H9 (cell line): ENCODE measurements at regions not wholly inside any gene's neighbourhood (a gene's known extent, or its start where the extent isn't known, plus 50 kb on each side); places are given as distances from the start of the nearest gene placed in this dataset.

ENCODE experiments used
- DNase-seq: peaks from one replicate; pipeline ENCODE4 v3.0.0-alpha.2; 2017
- H2AFZ ChIP-seq: one replicate; pipeline ENCODE4 v1.6.1; 2013; ENCODE audit warnings: mild to moderate bottlenecking, low read length, control low read depth, moderate library complexity
- H2AK5ac ChIP-seq: 2 replicates; pipeline ENCODE4 v1.6.1; 2013; ENCODE audit warnings: low read length, control low read depth, mixed read lengths; ENCODE audit not compliant: insufficient read length
- H2BK120ac ChIP-seq: one replicate; pipeline ENCODE4 v1.6.1; 2013; ENCODE audit warnings: low read depth, mild to moderate bottlenecking, low read length, control low read depth, inconsistent platforms; ENCODE audit not compliant: poor library complexity, severe bottlenecking
- H2BK12ac ChIP-seq: 2 replicates; pipeline ENCODE4 v1.6.1; 2013; ENCODE audit warnings: low read length, control low read depth, mixed read lengths, low read depth; ENCODE audit not compliant: insufficient read length
- H2BK15ac ChIP-seq: 2 replicates; pipeline ENCODE4 v1.6.1; 2013; ENCODE audit warnings: low read depth, low read length, control low read depth
- H2BK20ac ChIP-seq: one replicate; pipeline ENCODE4 v1.6.1; 2013; ENCODE audit warnings: low read depth, mild to moderate bottlenecking, low read length, control low read depth, inconsistent platforms; ENCODE audit not compliant: poor library complexity, severe bottlenecking
- H2BK5ac ChIP-seq: 2 replicates; pipeline ENCODE4 v1.6.1; 2013; ENCODE audit warnings: low read length, control low read depth, mixed read lengths; ENCODE audit not compliant: insufficient read length
- H3K14ac ChIP-seq: 2 replicates; pipeline ENCODE4 v1.6.1; 2013; ENCODE audit warnings: low read length, control low read depth; ENCODE audit not compliant: insufficient read depth
- H3K18ac ChIP-seq: 2 replicates; pipeline ENCODE4 v1.6.1; 2013; ENCODE audit warnings: low read depth, mild to moderate bottlenecking, mixed read lengths, low read length, control low read depth; ENCODE audit not compliant: insufficient read length
- H3K23ac ChIP-seq: 2 replicates; pipeline ENCODE4 v1.6.1; 2013; ENCODE audit warnings: low read length, control low read depth, mixed read lengths, low read depth; ENCODE audit not compliant: insufficient read length
- H3K23me2 ChIP-seq: 2 replicates; pipeline ENCODE4 v1.6.1; 2013; ENCODE audit warnings: low read depth, mild to moderate bottlenecking, mixed read lengths, low read length, control low read depth; ENCODE audit not compliant: insufficient read length, poor library complexity, severe bottlenecking
- H3K27ac ChIP-seq: 2 replicates; pipeline ENCODE4 v1.5.1; 2013; ENCODE audit warnings: low read length, control low read depth, mixed read lengths, low read depth; ENCODE audit not compliant: insufficient read length
- H3K27me3 ChIP-seq: 2 replicates; pipeline ENCODE4 v1.6.1; 2013; ENCODE audit warnings: low read length, control low read depth, inconsistent platforms; ENCODE audit not compliant: insufficient read depth
- H3K4ac ChIP-seq: 2 replicates; pipeline ENCODE4 v1.6.1; 2013; ENCODE audit warnings: low read depth, mild to moderate bottlenecking, control low read depth, inconsistent platforms, low read length, moderate library complexity
- H3K4me1 ChIP-seq: 2 replicates; pipeline ENCODE4 v1.6.1; 2013; ENCODE audit warnings: low read length, control low read depth, inconsistent platforms; ENCODE audit not compliant: insufficient read depth
- H3K4me2 ChIP-seq: 2 replicates; pipeline ENCODE4 v1.6.1; 2013; ENCODE audit warnings: low read length, control low read depth, mixed read lengths; ENCODE audit not compliant: insufficient read length, insufficient read depth
- H3K56ac ChIP-seq: 2 replicates; pipeline ENCODE4 v1.6.1; 2013; ENCODE audit warnings: low read depth, mild to moderate bottlenecking, mixed read lengths, low read length, control low read depth; ENCODE audit not compliant: insufficient read length
- H3K79me1 ChIP-seq: 2 replicates; pipeline ENCODE4 v1.6.1; 2013; ENCODE audit warnings: low read depth, mild to moderate bottlenecking, moderate library complexity, low read length, control low read depth, inconsistent platforms; ENCODE audit not compliant: insufficient read depth, poor library complexity, severe bottlenecking
- H3K79me2 ChIP-seq: 2 replicates; pipeline ENCODE4 v1.6.1; 2013; ENCODE audit warnings: low read length, control low read depth, inconsistent platforms; ENCODE audit not compliant: insufficient read depth
- H3K9ac ChIP-seq: 2 replicates; pipeline ENCODE4 v1.6.1; 2013; ENCODE audit warnings: low read length, control low read depth, mixed read lengths; ENCODE audit not compliant: insufficient read length; ENCODE audit errors: extremely low read depth
- H3K9me3 ChIP-seq: one replicate; pipeline ENCODE4 v1.6.1; 2013; ENCODE audit warnings: low read depth, low read length, inconsistent platforms; ENCODE audit not compliant: control insufficient read depth
- H3T11ph ChIP-seq: one replicate; pipeline ENCODE4 v1.6.1; 2013; ENCODE audit warnings: mild to moderate bottlenecking, low read length, control low read depth, inconsistent platforms
- H4K20me1 ChIP-seq: one replicate; pipeline ENCODE4 v1.6.1; 2013; ENCODE audit not compliant: control insufficient read depth, insufficient read length, insufficient read depth
- H4K5ac ChIP-seq: 2 replicates; pipeline ENCODE4 v1.6.1; 2013; ENCODE audit warnings: low read depth, mild to moderate bottlenecking, mixed read lengths, low read length, control low read depth; ENCODE audit not compliant: insufficient read length
- H4K8ac ChIP-seq: replicated peaks from 2 replicates; pipeline ENCODE4 v1.6.1; 2013; ENCODE audit warnings: low read length, control low read depth, mixed read lengths, low read depth; ENCODE audit not compliant: insufficient read length
- H4K91ac ChIP-seq: 2 replicates; pipeline ENCODE4 v1.6.1; 2013; ENCODE audit warnings: low read depth, mild to moderate bottlenecking, moderate library complexity, mixed read lengths, low read length, control low read depth; ENCODE audit not compliant: insufficient read length
- H3K27ac Mint-ChIP-seq, 3 experiments: 2 replicates in 2 of 3; 3 replicates in 1 of 3; pipeline ENCODE4 v1.8.0; 2020 to 2021; ENCODE audit warnings: mixed read lengths in 3 of 3, mild to moderate bottlenecking in 1 of 3, moderate library complexity in 1 of 3
- H3K27me3 Mint-ChIP-seq: 2 replicates; pipeline ENCODE4 v1.8.0; 2021; ENCODE audit warnings: low read depth, mild to moderate bottlenecking, moderate library complexity, mixed read lengths
- H3K36me3 Mint-ChIP-seq, 3 experiments: 2 replicates in 2 of 3; 3 replicates in 1 of 3; pipeline ENCODE4 v1.8.0; 2020 to 2021; ENCODE audit warnings: low read depth in 3 of 3, mixed read lengths in 3 of 3; ENCODE audit not compliant: insufficient read depth in 1 of 3
- H3K4me1 Mint-ChIP-seq, 2 experiments: 2 replicates each; pipeline ENCODE4 v1.8.0; 2020; ENCODE audit warnings: mixed read lengths in 2 of 2
- H3K4me3 Mint-ChIP-seq, 2 experiments: 2 replicates in 1 of 2; 3 replicates in 1 of 2; pipeline ENCODE4 v1.8.0; 2020 to 2021; ENCODE audit warnings: mild to moderate bottlenecking in 2 of 2, mixed read lengths in 2 of 2, moderate library complexity in 1 of 2
- H3K9me3 Mint-ChIP-seq, 2 experiments: 2 replicates in 1 of 2; 3 replicates in 1 of 2; pipeline ENCODE4 v1.8.0; 2020; ENCODE audit warnings: mild to moderate bottlenecking in 2 of 2, mixed read lengths in 2 of 2, moderate library complexity in 1 of 2
- CTCF ChIP-seq: fragments of 200-600 bp; sonication (generic); conservative IDR thresholded peaks from 3 replicates; pipeline ENCODE4 v1.8.0; 2021; ENCODE audit warnings: antibody characterized with exemption, mild to moderate bottlenecking
- WGBS: extraction: QIAGEN DNeasy Blood & Tissue Kit; methylation state at CpG from one replicate; pipeline ENCODE4 v1.1.7; 2013; ENCODE audit warnings: missing lambda C conversion rate, low lambda C conversion rate, mixed read lengths; ENCODE audit not compliant: insufficient read length; ENCODE audit errors: extremely low coverage; 5-methylcytosine and 5-hydroxymethylcytosine counted together

GRCh38 chr6:55651015-55651414 is 72.0 kb upstream of the HMGCLL1 start:
- Mint-ChIP-seq H3K9me3 (peaks cover 0 to 6% of the 10 kb centered on the region in 2 experiments; a peak in 1 of 5 replicates), H3K27ac (no peak overlapping the region; a peak in 1 of 7 replicates), H3K4me1 (peaks cover 10 to 13% of the 10 kb centered on the region in 2 experiments), H3K36me3 (peaks cover 0 to 11% (median 0%) of the 10 kb centered on the region in 3 experiments; a peak in 3 of 7 replicates), H3K27me3 (no peaks in the 10 kb centered on the region), H3K4me3 (no peak overlapping the region)
- no peak for TF ChIP-seq CTCF
- Histone ChIP-seq H3K4me2 (no peak overlapping the region), H2BK20ac (no peak overlapping the region), H3K79me1 (no peaks in the 10 kb centered on the region), H3K27ac (no peak overlapping the region), H4K5ac (no peak overlapping the region), H3T11ph (no peak overlapping the region), H2AFZ (no peak overlapping the region), H3K18ac (no peak overlapping the region), H3K4ac (no peak overlapping the region), H3K4me1 (no peaks in the 10 kb centered on the region), H2BK120ac (no peak overlapping the region), H3K27me3 (no peaks in the 10 kb centered on the region), H3K14ac (no peak overlapping the region), H3K9me3 (no peaks in the 10 kb centered on the region), H2BK5ac (no peak overlapping the region), H4K8ac (no peak overlapping the region), H2BK12ac (no peak overlapping the region), H2BK15ac (no peak overlapping the region), H3K23me2 (no peaks in the 10 kb centered on the region), H3K9ac (no peak overlapping the region), H4K20me1 (no peaks in the 10 kb centered on the region), H3K56ac (no peak overlapping the region), H3K23ac (no peak overlapping the region), H3K79me2 (no peaks in the 10 kb centered on the region), H2AK5ac (no peak overlapping the region), H4K91ac (no peak overlapping the region)
- no peak for DNase-seq
- WGBS = no CpG with 5 or more reads among the region's 3 CpGs
